Mesenteric fat pad (tissue), 1 donor: ENCODE measurements at regions not wholly inside any gene's neighbourhood (a gene's known extent, or its start where the extent isn't known, plus 50 kb on each side); places are given as distances from the start of the nearest gene placed in this dataset.

Experiments
- DNase-seq: peaks from one replicate; pipeline ENCODE4 v3.0.0-alpha.2; 2020; ENCODE audit warnings: low spot score
- donor health status: DM: yes; HTN: yes; CAD: no.

GRCh38 chr20:53801609-53802370 is 208.2 kb upstream of the ZNF217 start:
- peak; percentile 22 for DNase-seq

- peak; percentile 20 for DNase-seq
Observed at GRCh38 chr20:53800883-53801604, 207.4 kb upstream of the ZNF217 start.

GRCh38 chr20:53800418-53800817 is 206.8 kb upstream of the ZNF217 start:
- no peak for DNase-seq

GRCh38 chr20:53797085-53797484 is 203.4 kb upstream of the ZNF217 start:
- DNase-seq, result peak; percentile 41

GRCh38 chr20:53795170-53795569 is 201.5 kb upstream of the ZNF217 start:
- no peak for DNase-seq

GRCh38 chr20:53794529-53795115 is 201.0 kb upstream of the ZNF217 start:
- DNase-seq, result peak; percentile 45

GRCh38 chr20:53793783-53794383 is 200.2 kb upstream of the ZNF217 start:
- DNase-seq, result no peak

- peak; percentile 22 for DNase-seq
Observed at GRCh38 chr20:53792946-53793536, 199.4 kb upstream of the ZNF217 start.

GRCh38 chr20:53789989-53790675 is 196.5 kb upstream of the ZNF217 start:
- DNase-seq, result peak; percentile 22

GRCh38 chr20:53788253-53789022 is 194.8 kb upstream of the ZNF217 start:
- peak; percentile 4 for DNase-seq

- peak; percentile 51 for DNase-seq
Observed at GRCh38 chr20:53787491-53787931, 193.9 kb upstream of the ZNF217 start.

GRCh38 chr20:53786445-53787267 is 193.0 kb upstream of the ZNF217 start:
- peak; percentile 8 for DNase-seq

- DNase-seq, result no peak
Observed at GRCh38 chr20:53786071-53786444, 192.4 kb upstream of the ZNF217 start.

GRCh38 chr20:53785320-53785719 is 191.7 kb upstream of the ZNF217 start:
- peak; percentile 60 for DNase-seq

- DNase-seq, result no peak
Observed at GRCh38 chr20:53783768-53784167, 190.1 kb upstream of the ZNF217 start.

GRCh38 chr20:53782612-53783246 is 189.1 kb upstream of the ZNF217 start:
- peak; percentile 11 for DNase-seq

GRCh38 chr20:53779822-53780221 is 186.2 kb upstream of the ZNF217 start:
- no peak for DNase-seq

GRCh38 chr20:53778736-53779135 is 185.1 kb upstream of the ZNF217 start:
- no peak for DNase-seq
